A549 (cell line): ENCODE measurements at regions not wholly inside any gene's neighbourhood (a gene's known extent, or its start where the extent isn't known, plus 50 kb on each side); places are given as distances from the start of the nearest gene placed in this dataset.

Experiments
- ATAC-seq, 2 experiments: fragments of 200-7000 bp in 1 of 2; fragments of >200 bp in 1 of 2; cut with Nextera tagmentation in 1 of 2; cut with Tn5 transposase in 1 of 2; 3 replicates each; pipeline versions ENCODE4 v1.8.0 to v1.9.1; 2018 to 2020; ENCODE audit warnings: mild to moderate bottlenecking in 1 of 2, moderate library complexity in 1 of 2
- CTCF ChIA-PET: fragments of 300-600 bp; sonication (Branson Sonifier 250); formaldehyde crosslinking; extraction: SDS; loops from one replicate; lab custom pipeline; 2021; ENCODE audit warnings: antibody characterized with exemption, inconsistent platforms; lab: Yijun Ruan, JAX
- POLR2A ChIA-PET: fragments of 350-600 bp; formaldehyde crosslinking; extraction: SDS; loops from one replicate; lab custom pipeline; 2021; ENCODE audit warnings: antibody characterized with exemption, inconsistent platforms; lab: Yijun Ruan, JAX
- DNase-seq, 2 experiments: peaks; one replicate each; pipeline versions ENCODE4 v3.0.0 to v3.0.0-alpha.2; 2011 to 2016; ENCODE audit warnings: low read depth in 1 of 2, low spot score in 1 of 2
- FAIRE-seq: peaks from 2 replicates; lab custom pipeline; 2011; peaks lifted over from hg19 to GRCh38; lab: Jason Lieb, UNC
- H3K27ac ChIP-seq, 2 experiments: fragments of >200 bp; sonication (Bioruptor Twin); formaldehyde crosslinking; 3 replicates each; pipeline ENCODE4 v1.5.1; 2016 to 2017
- H3K4me1 ChIP-seq: fragments of >200 bp; sonication (Bioruptor Twin); formaldehyde crosslinking; 3 replicates; pipeline ENCODE4 v1.6.1; 2016
- H3K4me2 ChIP-seq: fragments of >200 bp; sonication (Bioruptor Twin); formaldehyde crosslinking; 3 replicates; pipeline ENCODE4 v1.6.1; 2016
- H3K4me3 ChIP-seq: fragments of >200 bp; sonication (Bioruptor Twin); formaldehyde crosslinking; 3 replicates; pipeline ENCODE4 v1.5.1; 2016
- H3K9me3 ChIP-seq: fragments of >200 bp; sonication (Bioruptor Twin); formaldehyde crosslinking; 3 replicates; pipeline ENCODE4 v1.6.1; 2016
- BHLHE40 ChIP-seq: IDR thresholded peaks from 2 replicates; pipeline ENCODE4 v1.6.1; 2012; ENCODE audit warnings: low read depth, low read length, inconsistent platforms
- CBX8 ChIP-seq: fragments of 200-600 bp; sonication (generic); IDR thresholded peaks from 2 replicates; pipeline ENCODE4 v1.6.1; 2016
- CHD2 ChIP-seq: fragments of 150-350 bp; IDR thresholded peaks from 2 replicates; pipeline ENCODE4 v1.6.1; 2014; ENCODE audit warnings: low read length; ENCODE audit not compliant: partially characterized antibody
- CHD4 ChIP-seq: fragments of 200-600 bp; sonication (generic); IDR thresholded peaks from 2 replicates; pipeline ENCODE4 v1.6.1; 2016; ENCODE audit warnings: antibody characterized with exemption, mild to moderate bottlenecking, borderline replicate concordance
- CTCF ChIP-seq: fragments of >200 bp; sonication (Bioruptor Twin); formaldehyde crosslinking; IDR thresholded peaks from 3 replicates; pipeline ENCODE4 v1.5.1; 2016
- ELK1 ChIP-seq: fragments of 150-350 bp; IDR thresholded peaks from 2 replicates; pipeline ENCODE4 v1.6.1; 2014; ENCODE audit warnings: low read depth, mild to moderate bottlenecking, low read length
- EP300 ChIP-seq, 2 experiments: fragments of >200 bp; sonication (Bioruptor Twin); formaldehyde crosslinking; IDR thresholded peaks; 2 replicates in 1 of 2; 3 replicates in 1 of 2; pipeline ENCODE4 v1.6.1; 2016 to 2017
- FOSL2 ChIP-seq, 2 experiments: fragments of 450-650 bp in 1 of 2; fragments of >200 bp in 1 of 2; sonication (Bioruptor Twin) in 1 of 2; formaldehyde crosslinking; IDR thresholded peaks; 2 replicates each; pipeline versions ENCODE4 v1.5.0 to v1.6.1; 2016 to 2020; ENCODE audit warnings: mild to moderate bottlenecking in 1 of 2, moderate library complexity in 1 of 2
- GATA3 ChIP-seq: IDR thresholded peaks from 2 replicates; pipeline ENCODE4 v1.6.1; 2012; ENCODE audit warnings: borderline replicate concordance
- HES2 ChIP-seq: fragments of >200 bp; sonication (Bioruptor Twin); formaldehyde crosslinking; IDR thresholded peaks from 2 replicates; pipeline ENCODE4 v1.6.1; 2016
- HEYL ChIP-seq: fragments of 250-450 bp; sonication (Bioruptor Pico); IDR thresholded peaks from 2 replicates; pipeline ENCODE4 v1.8.0; 2021; ENCODE audit warnings: mild to moderate bottlenecking, moderate library complexity
- HMGXB4 ChIP-seq: fragments of 250-450 bp; sonication (Bioruptor Pico); IDR thresholded peaks from 2 replicates; pipeline ENCODE4 v1.5.0; 2021; ENCODE audit warnings: mild to moderate bottlenecking, moderate library complexity, borderline replicate concordance
- KDM1A ChIP-seq: fragments of 200-600 bp; sonication (generic); IDR thresholded peaks from 2 replicates; pipeline ENCODE4 v1.6.1; 2016; ENCODE audit warnings: low read depth, mild to moderate bottlenecking
- KDM5A ChIP-seq: fragments of 200-600 bp; sonication (generic); IDR thresholded peaks from 2 replicates; pipeline ENCODE4 v1.6.1; 2016; ENCODE audit warnings: antibody characterized with exemption, mild to moderate bottlenecking
- MAFK ChIP-seq: fragments of 450-650 bp; IDR thresholded peaks from 2 replicates; pipeline ENCODE4 v1.6.1; 2014; ENCODE audit not compliant: partially characterized antibody
- MAX ChIP-seq: IDR thresholded peaks from 2 replicates; pipeline ENCODE4 v1.6.1; 2012
- MYC ChIP-seq: IDR thresholded peaks from 2 replicates; pipeline ENCODE4 v1.6.1; 2012; ENCODE audit warnings: mild to moderate bottlenecking, inconsistent platforms, low read length, improper control_type of control experiment, borderline replicate concordance
- NFE2L2 ChIP-seq: fragments of 150-350 bp; conservative IDR thresholded peaks from 2 replicates; pipeline ENCODE4 v1.6.1; 2014; ENCODE audit warnings: low read length
- PHF8 ChIP-seq: fragments of 200-600 bp; sonication (generic); IDR thresholded peaks from 2 replicates; pipeline ENCODE4 v1.6.1; 2016; ENCODE audit warnings: low read depth, mild to moderate bottlenecking, antibody characterized with exemption, moderate library complexity, borderline replicate concordance
- RCOR1 ChIP-seq: fragments of 150-350 bp; IDR thresholded peaks from 2 replicates; pipeline ENCODE4 v1.6.1; 2014; ENCODE audit warnings: antibody characterized with exemption, low read length, low read depth
- REST ChIP-seq: fragments of 200-600 bp; sonication (generic); IDR thresholded peaks from 2 replicates; pipeline ENCODE4 v1.6.1; 2016; ENCODE audit warnings: antibody characterized with exemption, mild to moderate bottlenecking, moderate library complexity
- RFX5 ChIP-seq: fragments of 450-650 bp; IDR thresholded peaks from 2 replicates; pipeline ENCODE4 v1.7.1; 2014; ENCODE audit warnings: antibody characterized with exemption, mild to moderate bottlenecking, moderate library complexity
- RNF2 ChIP-seq: fragments of 200-600 bp; sonication (generic); IDR thresholded peaks from 2 replicates; pipeline ENCODE4 v1.6.1; 2016; ENCODE audit warnings: low read depth, mild to moderate bottlenecking, antibody characterized with exemption, moderate library complexity, borderline replicate concordance
- SMC3 ChIP-seq: fragments of >200 bp; sonication (Bioruptor Twin); formaldehyde crosslinking; IDR thresholded peaks from 3 replicates; pipeline ENCODE4 v1.6.1; 2018; ENCODE audit warnings: inconsistent platforms
- ZNF302 ChIP-seq: fragments of 250-450 bp; sonication (Bioruptor Pico); IDR thresholded peaks from 2 replicates; pipeline ENCODE4 v1.9.0; 2021; ENCODE audit warnings: inconsistent platforms, mild to moderate bottlenecking, moderate library complexity
- ZSCAN20 ChIP-seq: fragments of 250-450 bp; sonication (Bioruptor Pico); IDR thresholded peaks from 2 replicates; pipeline ENCODE4 v1.8.0; 2022; ENCODE audit warnings: mild to moderate bottlenecking, moderate library complexity
- WGBS: methylation state at CpG from one replicate; pipeline ENCODE4 v1.1.6; 2017; ENCODE audit errors: missing lambda C conversion rate; 5-methylcytosine and 5-hydroxymethylcytosine counted together

- no peak overlapping the region for H3K27ac ChIP-seq
- H3K4me1 ChIP-seq = no peaks in the 10 kb centered on the region
- H3K4me3 ChIP-seq = no peak overlapping the region
- H3K9me3 ChIP-seq = no peaks in the 10 kb centered on the region
- no peak for TF ChIP-seq MAFK
- TF ChIP-seq RFX5 = no peak
- TF ChIP-seq CHD2 = no peak
- no peak for TF ChIP-seq KDM1A
- TF ChIP-seq SMC3 = no peak
- TF ChIP-seq EP300 (IDR thresholded peaks at IDR 0.05) = no peak
- no peak for TF ChIP-seq MYC
- no peak for TF ChIP-seq HEYL (CRISPR knock-in tag)
- no peak for TF ChIP-seq FOSL2 (IDR thresholded peaks at IDR 0.05)
- no peak for TF ChIP-seq FOSL2 (CRISPR knock-in tag; IDR thresholded peaks at IDR 0.05)
- TF ChIP-seq CHD4 = no peak
- ATAC-seq (no peak), FAIRE-seq (no peak), DNase-seq (no peak)
- POLR2A ChIA-PET = no interaction called here
- CTCF ChIA-PET = no interaction called here
- no peak overlapping the region for H3K4me2 ChIP-seq
Measured at GRCh38 chr13:85013006-85013405, 786.2 kb downstream of the SLITRK6 start.

- Histone ChIP-seq H3K27ac (no peak overlapping the region), H3K4me2 (no peak overlapping the region), H3K4me1 (no peaks in the 10 kb centered on the region), H3K9me3 (no peaks in the 10 kb centered on the region), H3K4me3 (no peak overlapping the region)
- TF ChIP-seq RCOR1 (no peak), ZNF302 (CRISPR knock-in tag) (no peak), RFX5 (no peak), HES2 (no peak), HMGXB4 (CRISPR knock-in tag) (no peak), KDM5A (no peak), RNF2 (no peak), CTCF (no peak), CBX8 (no peak), NFE2L2 (no peak), GATA3 (no peak), EP300 (IDR thresholded peaks at IDR 0.05) (no peak), REST (no peak), MAX (no peak), BHLHE40 (no peak), ELK1 (no peak), PHF8 (no peak), ZSCAN20 (no peak), MAFK (no peak)
- CTCF ChIA-PET = no interaction called here
- DNase-seq = no peak
- POLR2A ChIA-PET = no interaction called here
- WGBS = 65% methylated on average over 3 of the region's 3 CpGs
- ATAC-seq = no peak
- no peak for FAIRE-seq
Measured at GRCh38 chr13:85009447-85009846, 789.8 kb downstream of the SLITRK6 start.
